ENCODE measurements at regions not wholly inside any gene's neighbourhood (a gene's known extent, or its start where the extent isn't known, plus 50 kb on each side); places are given as distances from the start of the nearest gene placed in this dataset.

DNA sequence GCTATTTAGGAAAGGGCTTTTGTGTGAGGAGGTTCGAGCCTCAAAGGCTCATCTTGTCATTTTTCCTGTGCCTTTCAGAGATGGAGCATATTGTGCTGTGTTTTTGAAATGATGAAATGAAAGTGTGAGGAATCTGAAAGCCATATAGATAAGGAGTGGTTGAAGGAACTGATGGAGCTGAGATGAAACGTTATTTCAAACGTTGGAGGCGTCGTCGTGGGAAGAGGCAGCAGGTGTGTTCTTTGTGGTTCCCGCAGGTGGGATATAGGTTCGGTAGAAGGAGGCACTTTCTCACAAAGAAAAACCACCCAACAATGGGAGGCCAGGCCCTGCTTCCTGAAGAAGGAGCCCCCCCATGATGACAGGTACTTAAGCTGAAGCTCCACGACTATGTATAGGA is 83.2 kb upstream of the SNAP25 start:
- TF ChIP-seq CHD2 (IDR thresholded peaks at IDR 0.05; ENCODE audit: low read length, partially characterized antibody) (no peak), POLR2AphosphoS2 (conservative IDR thresholded peaks at IDR 0.05; ENCODE audit: low read length) (no peak), PHF8 (IDR thresholded peaks at IDR 0.05; ENCODE audit: borderline replicate concordance, low read depth) (no peak), EHMT2 (IDR thresholded peaks at IDR 0.05; ENCODE audit: low read depth) (no peak), JUN (IDR thresholded peaks at IDR 0.05) (no peak), NFE2L2 (conservative IDR thresholded peaks at IDR 0.05; ENCODE audit: low read length) (no peak), CBX2 (IDR thresholded peaks at IDR 0.05; ENCODE audit: borderline replicate concordance, low read depth) (no peak), SREBF2 (IDR thresholded peaks at IDR 0.05) (no peak), ZSCAN20 (CRISPR knock-in tag; IDR thresholded peaks at IDR 0.05) (no peak)
- TF ChIP-seq, protein P1, sequence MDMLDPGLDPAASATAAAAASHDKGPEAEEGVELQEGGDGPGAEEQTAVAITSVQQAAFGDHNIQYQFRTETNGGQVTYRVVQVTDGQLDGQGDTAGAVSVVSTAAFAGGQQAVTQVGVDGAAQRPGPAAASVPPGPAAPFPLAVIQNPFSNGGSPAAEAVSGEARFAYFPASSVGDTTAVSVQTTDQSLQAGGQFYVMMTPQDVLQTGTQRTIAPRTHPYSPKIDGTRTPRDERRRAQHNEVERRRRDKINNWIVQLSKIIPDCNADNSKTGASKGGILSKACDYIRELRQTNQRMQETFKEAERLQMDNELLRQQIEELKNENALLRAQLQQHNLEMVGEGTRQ (IDR thresholded peaks at IDR 0.05), result no peak
- Histone ChIP-seq H3K4me3 (no peak overlapping the region), H3K4me2 (no peak overlapping the region), H3K9me3 (0 out of 3 replicates have a peak, but pooled peaks cover 2% of the 10 kb centered on the region), H3K4me1 (peaks cover 24% of the 10 kb centered on the region), H3K27ac (no peak overlapping the region)
- ChIA-PET CTCF (interaction anchor here (1.0 to 1.5 kb wide), 2 partner anchors 10 to 157 kb away, joined by 4 to 7 read pairs; no protein-coding TSS in a partner anchor), POLR2A (no interaction called here)
- DNase-seq (ENCODE audit: low read depth in 1 of 2, low spot score in 1 of 2), result no peak
- no peak for ATAC-seq
- 72% methylated on average over 9 of the region's 9 CpGs for WGBS (ENCODE audit: missing lambda C conversion rate)
- no peak for FAIRE-seq

DNA sequence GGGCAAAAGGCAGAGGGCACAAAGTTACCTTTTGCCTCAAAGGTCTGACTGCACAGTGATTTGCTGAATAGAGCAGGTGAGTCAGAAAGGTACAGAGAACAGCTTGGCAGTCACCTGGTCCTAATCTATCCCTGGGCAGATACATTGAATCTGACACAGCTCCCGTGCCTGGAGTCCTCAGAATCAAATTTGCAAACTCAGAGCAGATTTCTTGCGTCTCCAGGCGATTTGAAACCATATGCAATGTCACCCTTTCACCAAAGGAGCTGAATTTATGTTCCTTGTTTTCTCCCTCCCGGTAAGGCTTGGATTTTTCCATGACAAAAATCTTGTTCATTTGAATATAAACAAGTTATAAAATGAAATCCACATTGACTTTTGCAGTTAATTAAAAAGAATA is 81.6 kb upstream of the SNAP25 start:
- ATAC-seq (no peak), FAIRE-seq (no peak)
- no peak overlapping the region for H3K4me3 ChIP-seq

DNA sequence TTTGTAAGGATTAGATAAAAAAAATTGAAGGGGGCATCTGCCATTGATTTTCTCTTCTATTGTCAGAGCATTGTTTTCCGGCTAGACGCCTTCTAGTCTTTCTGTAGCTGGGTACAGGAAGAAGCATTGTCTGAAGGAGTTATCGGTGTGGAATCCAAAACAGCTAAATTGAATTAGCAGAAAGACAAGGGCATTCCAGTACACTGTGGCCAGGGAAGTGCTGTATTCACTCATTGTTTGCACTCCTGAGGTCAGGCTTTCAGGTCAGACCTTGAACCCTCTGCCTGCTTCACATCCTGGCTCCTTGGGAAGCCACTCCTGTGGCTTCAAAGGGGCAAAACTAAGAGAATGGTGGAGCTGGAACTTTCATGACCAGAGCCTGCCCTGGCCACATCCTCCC is 81.1 kb upstream of the SNAP25 start:
- ChIA-PET POLR2A (no interaction called here), CTCF (interaction anchor here (1.2 to 1.4 kb wide), 3 partner anchors 12 to 159 kb away, joined by 3 to 5 read pairs (median 3); no protein-coding TSS in a partner anchor)
- no peak for DNase-seq (ENCODE audit: low read depth in 1 of 2, low spot score in 1 of 2)
- no peak for FAIRE-seq
- WGBS (ENCODE audit: missing lambda C conversion rate), result 86% methylated on average over 3 of the region's 3 CpGs
- TF ChIP-seq, protein P2, sequence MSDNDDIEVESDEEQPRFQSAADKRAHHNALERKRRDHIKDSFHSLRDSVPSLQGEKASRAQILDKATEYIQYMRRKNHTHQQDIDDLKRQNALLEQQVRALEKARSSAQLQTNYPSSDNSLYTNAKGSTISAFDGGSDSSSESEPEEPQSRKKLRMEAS (IDR thresholded peaks at IDR 0.05), result no peak
- TF ChIP-seq, protein P3, sequence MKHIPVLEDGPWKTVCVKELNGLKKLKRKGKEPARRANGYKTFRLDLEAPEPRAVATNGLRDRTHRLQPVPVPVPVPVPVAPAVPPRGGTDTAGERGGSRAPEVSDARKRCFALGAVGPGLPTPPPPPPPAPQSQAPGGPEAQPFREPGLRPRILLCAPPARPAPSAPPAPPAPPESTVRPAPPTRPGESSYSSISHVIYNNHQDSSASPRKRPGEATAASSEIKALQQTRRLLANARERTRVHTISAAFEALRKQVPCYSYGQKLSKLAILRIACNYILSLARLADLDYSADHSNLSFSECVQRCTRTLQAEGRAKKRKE (CRISPR knock-in tag; IDR thresholded peaks at IDR 0.05; ENCODE audit: low read depth), result no peak
- TF ChIP-seq, protein P4, sequence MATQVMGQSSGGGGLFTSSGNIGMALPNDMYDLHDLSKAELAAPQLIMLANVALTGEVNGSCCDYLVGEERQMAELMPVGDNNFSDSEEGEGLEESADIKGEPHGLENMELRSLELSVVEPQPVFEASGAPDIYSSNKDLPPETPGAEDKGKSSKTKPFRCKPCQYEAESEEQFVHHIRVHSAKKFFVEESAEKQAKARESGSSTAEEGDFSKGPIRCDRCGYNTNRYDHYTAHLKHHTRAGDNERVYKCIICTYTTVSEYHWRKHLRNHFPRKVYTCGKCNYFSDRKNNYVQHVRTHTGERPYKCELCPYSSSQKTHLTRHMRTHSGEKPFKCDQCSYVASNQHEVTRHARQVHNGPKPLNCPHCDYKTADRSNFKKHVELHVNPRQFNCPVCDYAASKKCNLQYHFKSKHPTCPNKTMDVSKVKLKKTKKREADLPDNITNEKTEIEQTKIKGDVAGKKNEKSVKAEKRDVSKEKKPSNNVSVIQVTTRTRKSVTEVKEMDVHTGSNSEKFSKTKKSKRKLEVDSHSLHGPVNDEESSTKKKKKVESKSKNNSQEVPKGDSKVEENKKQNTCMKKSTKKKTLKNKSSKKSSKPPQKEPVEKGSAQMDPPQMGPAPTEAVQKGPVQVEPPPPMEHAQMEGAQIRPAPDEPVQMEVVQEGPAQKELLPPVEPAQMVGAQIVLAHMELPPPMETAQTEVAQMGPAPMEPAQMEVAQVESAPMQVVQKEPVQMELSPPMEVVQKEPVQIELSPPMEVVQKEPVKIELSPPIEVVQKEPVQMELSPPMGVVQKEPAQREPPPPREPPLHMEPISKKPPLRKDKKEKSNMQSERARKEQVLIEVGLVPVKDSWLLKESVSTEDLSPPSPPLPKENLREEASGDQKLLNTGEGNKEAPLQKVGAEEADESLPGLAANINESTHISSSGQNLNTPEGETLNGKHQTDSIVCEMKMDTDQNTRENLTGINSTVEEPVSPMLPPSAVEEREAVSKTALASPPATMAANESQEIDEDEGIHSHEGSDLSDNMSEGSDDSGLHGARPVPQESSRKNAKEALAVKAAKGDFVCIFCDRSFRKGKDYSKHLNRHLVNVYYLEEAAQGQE (IDR thresholded peaks at IDR 0.05), result no peak
- TF ChIP-seq NFE2L2 (conservative IDR thresholded peaks at IDR 0.05; ENCODE audit: low read length), result no peak
- TF ChIP-seq EP300 (IDR thresholded peaks at IDR 0.05), result no peak
- TF ChIP-seq EHF (CRISPR knock-in tag; IDR thresholded peaks at IDR 0.05), result no peak
- TF ChIP-seq CHD4 (IDR thresholded peaks at IDR 0.05; ENCODE audit: borderline replicate concordance), result no peak
- TF ChIP-seq POLR2A (IDR thresholded peaks at IDR 0.05; ENCODE audit: low read length), result no peak
- TF ChIP-seq POLR2AphosphoS2 (conservative IDR thresholded peaks at IDR 0.05; ENCODE audit: low read length), result no peak
- TF ChIP-seq MAZ (IDR thresholded peaks at IDR 0.05; ENCODE audit: borderline replicate concordance, low read depth, low read length), result no peak
- no peak for TF ChIP-seq RARB (CRISPR knock-in tag; IDR thresholded peaks at IDR 0.05)
- TF ChIP-seq HDAC2 (IDR thresholded peaks at IDR 0.05), result no peak
- Histone ChIP-seq H3K27ac (peak overlapping the region in 1 of 2 experiments; percentile 37; a peak in 1 of 6 replicates), H3K4me2 (no peak overlapping the region), H3K4me3 (no peak overlapping the region), H3K4me1 (peaks cover 6% of the 10 kb centered on the region), H3K9me3 (0 out of 3 replicates have a peak, but pooled peaks cover 2% of the 10 kb centered on the region)
- no peak for ATAC-seq

More for the DNA sequence above, 81.6 kb upstream of the SNAP25 start:
- DNase-seq (ENCODE audit: low read depth in 1 of 2, low spot score in 1 of 2), result no peak
- 0 out of 3 replicates have a peak, but pooled peaks cover 2% of the 10 kb centered on the region for H3K9me3 ChIP-seq
- POLR2A ChIA-PET, result no interaction called here
- H3K27ac ChIP-seq, result 0 out of 6 replicates have a peak overlapping the region, but pooled peaks of 1 of the 2 experiments have one; percentile 9
- CTCF ChIA-PET, result interaction anchor here (1.4 kb wide), 2 partner anchors 12 to 159 kb away, joined by 3 to 5 read pairs; no protein-coding TSS in a partner anchor
- WGBS (ENCODE audit: missing lambda C conversion rate), result 54% methylated on average over 4 of the region's 4 CpGs
- TF ChIP-seq TFCP2L1 (CRISPR knock-in tag; IDR thresholded peaks at IDR 0.05) (no peak), PHF8 (IDR thresholded peaks at IDR 0.05; ENCODE audit: borderline replicate concordance, low read depth) (no peak), CEBPB (IDR thresholded peaks at IDR 0.05) (no peak)
- TF ChIP-seq, protein P2 (IDR thresholded peaks at IDR 0.05), result no peak
- no peak overlapping the region for H3K4me2 ChIP-seq
- H3K4me1 ChIP-seq, result peaks cover 11% of the 10 kb centered on the region
